Neural progenitor cell (in vitro differentiated cells): ENCODE measurements at regions not wholly inside any gene's neighbourhood (a gene's known extent, or its start where the extent isn't known, plus 50 kb on each side); places are given as distances from the start of the nearest gene placed in this dataset.

Source experiments
- DNase-seq: peaks from one replicate; pipeline ENCODE4 v3.0.0-alpha.2; 2016; ENCODE audit warnings: low spot score
- H2AFZ ChIP-seq: fragments of 200-600 bp; sonication (generic); replicated peaks from 2 replicates; pipeline ENCODE4 v1.6.1; 2016; ENCODE audit warnings: antibody characterized with exemption
- H3F3A ChIP-seq: fragments of 200-600 bp; sonication (generic); 2 replicates; pipeline ENCODE4 v1.6.1; 2016; ENCODE audit warnings: antibody characterized with exemption, low read depth
- H3K27ac ChIP-seq: fragments of 200-600 bp; sonication (generic); 2 replicates; pipeline ENCODE4 v1.5.1; 2016; ENCODE audit warnings: mild to moderate bottlenecking
- H3K27me3 ChIP-seq: fragments of 200-600 bp; sonication (generic); 2 replicates; pipeline ENCODE4 v1.6.1; 2016; ENCODE audit warnings: mild to moderate bottlenecking, moderate library complexity
- H3K36me3 ChIP-seq: fragments of 200-600 bp; sonication (generic); 2 replicates; pipeline ENCODE4 v1.5.1; 2016
- H3K4me1 ChIP-seq: fragments of 200-600 bp; sonication (generic); 2 replicates; pipeline ENCODE4 v1.6.1; 2016; ENCODE audit warnings: mixed run types
- H3K4me2 ChIP-seq: fragments of 200-600 bp; sonication (generic); 2 replicates; pipeline ENCODE4 v1.6.1; 2016
- H3K4me3 ChIP-seq: fragments of 200-600 bp; sonication (generic); 2 replicates; pipeline ENCODE4 v1.5.1; 2016
- H3K79me2 ChIP-seq: fragments of 200-600 bp; sonication (generic); 2 replicates; pipeline ENCODE4 v1.6.1; 2016; ENCODE audit warnings: low read depth
- H3K9ac ChIP-seq: fragments of 200-600 bp; sonication (generic); 2 replicates; pipeline ENCODE4 v1.6.1; 2016
- H3K9me3 ChIP-seq: fragments of 200-600 bp; sonication (generic); 2 replicates; pipeline ENCODE4 v1.5.1; 2016; ENCODE audit warnings: low read depth
- H4K20me1 ChIP-seq: fragments of 200-600 bp; sonication (generic); 2 replicates; pipeline ENCODE4 v1.6.1; 2016; ENCODE audit warnings: low read depth
- H3K27ac Mint-ChIP-seq: 3 replicates; pipeline ENCODE4 v1.8.0; 2021; ENCODE audit warnings: mixed read lengths
- H3K27me3 Mint-ChIP-seq: 2 replicates; pipeline ENCODE4 v1.8.0; 2022; ENCODE audit warnings: low read depth, mild to moderate bottlenecking, inconsistent platforms, moderate library complexity, mixed read lengths; ENCODE audit not compliant: insufficient read depth
- H3K36me3 Mint-ChIP-seq: 3 replicates; pipeline ENCODE4 v1.8.0; 2021; ENCODE audit warnings: mixed read lengths
- H3K4me1 Mint-ChIP-seq: 3 replicates; pipeline ENCODE4 v1.8.0; 2021; ENCODE audit warnings: mixed read lengths
- H3K4me3 Mint-ChIP-seq: 3 replicates; pipeline ENCODE4 v1.8.0; 2021; ENCODE audit warnings: mild to moderate bottlenecking, moderate library complexity, mixed read lengths
- H3K9me3 Mint-ChIP-seq: 3 replicates; pipeline ENCODE4 v1.8.0; 2020; ENCODE audit warnings: mixed read lengths
- CTCF ChIP-seq: fragments of 200-600 bp; sonication (generic); IDR thresholded peaks from 2 replicates; pipeline ENCODE4 v1.5.1; 2017; ENCODE audit warnings: antibody characterized with exemption, mild to moderate bottlenecking
- EZH2 ChIP-seq: fragments of 200-600 bp; sonication (generic); IDR thresholded peaks from 2 replicates; pipeline ENCODE4 v1.6.1; 2017; ENCODE audit warnings: antibody characterized with exemption, mild to moderate bottlenecking, moderate library complexity
- EZH2phosphoT487 ChIP-seq: fragments of 200-600 bp; sonication (generic); IDR thresholded peaks from 2 replicates; pipeline ENCODE4 v1.6.1; 2017; ENCODE audit warnings: antibody characterized with exemption

DNA sequence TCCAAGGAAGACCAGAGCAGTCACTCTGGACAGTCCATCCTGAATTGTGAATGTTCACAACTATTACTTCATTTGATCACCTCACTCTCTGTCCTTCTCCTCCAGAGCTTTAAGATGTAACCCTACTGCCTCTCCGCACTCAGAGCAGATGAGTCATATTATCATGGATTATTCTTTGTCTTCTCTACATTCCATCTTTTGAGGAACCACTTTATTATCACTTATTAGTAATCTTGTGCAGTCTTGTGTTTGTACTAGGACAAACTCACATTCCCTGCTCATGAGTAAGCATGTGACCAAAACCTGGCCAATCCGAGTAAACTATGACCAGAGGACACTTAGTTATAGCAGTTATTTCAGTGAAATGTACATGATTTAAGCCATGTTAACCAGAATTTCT, 401.5 kb upstream of the ADGRB3 start:
- Mint-ChIP-seq H3K4me3 (no peak overlapping the region), H3K9me3 (no peaks in the 10 kb centered on the region), H3K27me3 (peaks cover 2% of the 10 kb centered on the region), H3K36me3 (no peaks in the 10 kb centered on the region), H3K27ac (no peak overlapping the region), H3K4me1 (peaks cover 16% of the 10 kb centered on the region)
- H3K27me3 ChIP-seq = no peaks in the 10 kb centered on the region
- no peaks in the 10 kb centered on the region for H3K9me3 ChIP-seq
- H3K9ac ChIP-seq = no peak overlapping the region
- H3K36me3 ChIP-seq = no peaks in the 10 kb centered on the region
- H2AFZ ChIP-seq = peak overlapping the region; percentile 75
- TF ChIP-seq CTCF (no peak), EZH2phosphoT487 (no peak), EZH2 (no peak)
- H3F3A ChIP-seq = no peaks in the 10 kb centered on the region
- H4K20me1 ChIP-seq = no peaks in the 10 kb centered on the region
- peaks cover 6% of the 10 kb centered on the region for H3K4me1 ChIP-seq
- no peak overlapping the region for H3K4me3 ChIP-seq
- no peaks in the 10 kb centered on the region for H3K79me2 ChIP-seq
- no peak overlapping the region for H3K27ac ChIP-seq
- DNase-seq = no peak
- H3K4me2 ChIP-seq = no peak overlapping the region

DNA sequence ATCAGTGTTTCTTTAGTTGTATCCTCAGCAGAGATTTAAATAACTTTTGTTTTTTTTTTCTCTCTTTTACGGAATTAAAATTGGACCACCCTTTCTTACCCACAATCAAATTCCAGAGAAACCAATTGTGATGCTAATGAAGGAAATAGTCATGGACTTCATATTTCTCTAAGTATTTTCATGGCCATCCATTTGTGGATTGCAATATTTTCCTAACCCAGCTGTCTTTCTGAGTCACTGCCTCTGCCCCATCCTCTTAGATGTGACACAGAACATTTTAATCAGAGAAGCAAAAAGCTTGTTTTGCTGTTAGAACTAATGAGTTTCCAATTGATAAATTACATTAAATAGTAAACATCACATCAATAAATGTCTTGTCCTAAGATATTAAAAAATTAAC, 405.5 kb upstream of the ADGRB3 start:
- no peaks in the 10 kb centered on the region for H4K20me1 ChIP-seq
- peaks cover 6% of the 10 kb centered on the region for H3K4me1 Mint-ChIP-seq
- no peaks in the 10 kb centered on the region for H3K27me3 ChIP-seq
- no peaks in the 10 kb centered on the region for H3K36me3 Mint-ChIP-seq
- no peaks in the 10 kb centered on the region for H3F3A ChIP-seq
- no peaks in the 10 kb centered on the region for H3K9me3 Mint-ChIP-seq
- H3K27me3 Mint-ChIP-seq = no peaks in the 10 kb centered on the region
- H3K4me3 Mint-ChIP-seq = no peak overlapping the region
- H3K79me2 ChIP-seq = no peaks in the 10 kb centered on the region
- no peak for DNase-seq
- no peaks in the 10 kb centered on the region for H3K36me3 ChIP-seq
- H3K4me3 ChIP-seq = no peak overlapping the region
- H3K27ac Mint-ChIP-seq = no peak overlapping the region
- no peak overlapping the region for H2AFZ ChIP-seq
- no peak overlapping the region for H3K4me2 ChIP-seq
- TF ChIP-seq CTCF = no peak
- no peak for TF ChIP-seq EZH2phosphoT487
- no peak for TF ChIP-seq EZH2
- H3K9ac ChIP-seq = no peak overlapping the region
- no peaks in the 10 kb centered on the region for H3K9me3 ChIP-seq
- peaks cover 15% of the 10 kb centered on the region for H3K4me1 ChIP-seq
- no peak overlapping the region for H3K27ac ChIP-seq

GRCh38 chr6:68226460-68226859, 408.6 kb upstream of the ADGRB3 start:
- DNase-seq = peak; percentile 26
- H3K9ac ChIP-seq = no peak overlapping the region
- H3K4me3 ChIP-seq = no peak overlapping the region
- no peaks in the 10 kb centered on the region for H4K20me1 ChIP-seq
- H3K4me3 Mint-ChIP-seq = no peak overlapping the region
- H3F3A ChIP-seq = no peaks in the 10 kb centered on the region
- H3K4me2 ChIP-seq = no peak overlapping the region
- H3K36me3 Mint-ChIP-seq = no peaks in the 10 kb centered on the region
- H3K9me3 Mint-ChIP-seq = no peaks in the 10 kb centered on the region
- H3K27ac ChIP-seq = no peak overlapping the region
- no peaks in the 10 kb centered on the region for H3K36me3 ChIP-seq
- no peak overlapping the region for H3K27ac Mint-ChIP-seq
- H2AFZ ChIP-seq = peak overlapping the region; percentile 36
- no peaks in the 10 kb centered on the region for H3K79me2 ChIP-seq
- peaks cover 9% of the 10 kb centered on the region for H3K4me1 ChIP-seq
- H3K27me3 ChIP-seq = no peaks in the 10 kb centered on the region
- no peaks in the 10 kb centered on the region for H3K9me3 ChIP-seq
- no peaks in the 10 kb centered on the region for H3K27me3 Mint-ChIP-seq
- no peaks in the 10 kb centered on the region for H3K4me1 Mint-ChIP-seq
- TF ChIP-seq CTCF (peak; percentile 77), EZH2phosphoT487 (no peak)

- no peak overlapping the region for H3K27ac ChIP-seq
- H3K9me3 ChIP-seq = no peaks in the 10 kb centered on the region
- no peaks in the 10 kb centered on the region for H3K36me3 ChIP-seq
- no peaks in the 10 kb centered on the region for H3K79me2 ChIP-seq
- peak overlapping the region; percentile 8 for H3K4me2 ChIP-seq
- H4K20me1 ChIP-seq = no peaks in the 10 kb centered on the region
- H2AFZ ChIP-seq = no peak overlapping the region
- H3K4me3 ChIP-seq = no peak overlapping the region
- H3K9ac ChIP-seq = no peak overlapping the region
- DNase-seq = no peak
- Mint-ChIP-seq H3K27ac (no peak overlapping the region), H3K9me3 (no peaks in the 10 kb centered on the region), H3K4me3 (no peak overlapping the region), H3K4me1 (no peaks in the 10 kb centered on the region), H3K36me3 (no peaks in the 10 kb centered on the region), H3K27me3 (no peaks in the 10 kb centered on the region)
- no peak for TF ChIP-seq EZH2phosphoT487
- TF ChIP-seq CTCF = no peak
- TF ChIP-seq EZH2 = no peak
- H3K27me3 ChIP-seq = no peaks in the 10 kb centered on the region
- peaks cover 9% of the 10 kb centered on the region for H3K4me1 ChIP-seq
- H3F3A ChIP-seq = no peaks in the 10 kb centered on the region
Measured at GRCh38 chr6:68225729-68226128, 409.4 kb upstream of the ADGRB3 start.
